Ovary (tissue), 7 donors: ENCODE measurements at regions not wholly inside any gene's neighbourhood (a gene's known extent, or its start where the extent isn't known, plus 50 kb on each side); places are given as distances from the start of the nearest gene placed in this dataset.

ENCODE experiments used
- DNase-seq, 5 donors: peaks; one replicate each; pipeline ENCODE4 v3.0.0-alpha.2; 2019 to 2020
- H3K27ac ChIP-seq, 2 donors: fragments of 200-600 bp; one replicate each; pipeline versions ENCODE4 v1.5.1 to v1.8.0; 2019 to 2022
- H3K27me3 ChIP-seq: fragments of 200-600 bp; one replicate; pipeline ENCODE4 v1.8.0; 2022
- H3K36me3 ChIP-seq: fragments of 200-600 bp; sonication (generic); one replicate; pipeline ENCODE4 v1.5.1; 2019
- H3K4me1 ChIP-seq: one replicate; pipeline ENCODE4 v1.8.1; 2013; ENCODE audit warnings: mild to moderate bottlenecking, moderate library complexity; ENCODE audit not compliant: insufficient read depth
- H3K4me3 ChIP-seq: fragments of 200-600 bp; sonication (generic); one replicate; pipeline ENCODE4 v1.5.1; 2017
- H3K9me3 ChIP-seq, 2 donors: fragments of 200-600 bp in 1 of 2; sonication (generic) in 1 of 2; one replicate each; pipeline versions ENCODE4 v1.5.1 to v1.8.1; 2013 to 2019; ENCODE audit warnings: mild to moderate bottlenecking in 1 of 2, moderate library complexity in 1 of 2
- CTCF ChIP-seq, 3 donors: fragments of 450-650 bp in 2 of 3; fragments of 200-600 bp in 1 of 3; IDR thresholded peaks; one replicate each; pipeline versions ENCODE4 v1.5.1 to v1.8.0; 2016 to 2022; ENCODE audit warnings: antibody characterized with exemption in 3 of 3, mild to moderate bottlenecking in 1 of 3
- EP300 ChIP-seq: sonication (generic); formaldehyde crosslinking; IDR thresholded peaks from one replicate; pipeline ENCODE4 v1.6.1; 2017; ENCODE audit warnings: antibody characterized with exemption
- POLR2A ChIP-seq: fragments of 450-650 bp; IDR thresholded peaks from one replicate; pipeline ENCODE4 v1.6.1; 2017; ENCODE audit warnings: antibody characterized with exemption, mild to moderate bottlenecking, moderate library complexity
- WGBS, 3 donors: extraction: QIAGEN DNeasy Blood & Tissue Kit in 1 of 3; methylation state at CpG; one replicate each; pipeline versions ENCODE4 v1.1.5 to v1.1.7; 2013 to 2017; 5-methylcytosine and 5-hydroxymethylcytosine counted together
- intact Hi-C, 4 donors: fragments of 100-400 bp; cut with DNase I; formaldehyde crosslinking; loops; one replicate each; pipeline versions ENCODE4 v1.11.0 to v1.15.1; 2022 to 2023
- donor health status: DM: no; HTN: no; CAD: no; lungs with moderate emphysema.
- donor health status: DM: no; HTN: no; CAD: no.
- donor health status: Bipolar disorder and iron deficiency.
- donor health status: DM: no; HTN: no; CAD: no.
- donor health status: DM: yes; HTN: yes; CAD: no.

GRCh38 chr4:147328189-147328588 lies 152.7 kb upstream of the EDNRA start:
- no peak overlapping the region for H3K4me3 ChIP-seq
- WGBS, 3 donors = 95 to 98% (median 96%) methylated on average over 2 of the region's 2 CpGs
- H3K27ac ChIP-seq = no peak overlapping the region
- no peak for DNase-seq
- H3K27me3 ChIP-seq = no peaks in the 10 kb centered on the region
- intact Hi-C loops = no loop called here
- TF ChIP-seq CTCF (IDR thresholded peaks at IDR 0.05) (no peak), POLR2A (no peak), EP300 (no peak)
- H3K9me3 ChIP-seq = no peaks in the 10 kb centered on the region
- no peaks in the 10 kb centered on the region for H3K4me1 ChIP-seq
- no peaks in the 10 kb centered on the region for H3K36me3 ChIP-seq

GRCh38 chr4:147328756-147329446 lies 152.0 kb upstream of the EDNRA start:
- DNase-seq = no peak
- intact Hi-C loops = no loop called here
- Histone ChIP-seq H3K27ac (no peak overlapping the region), H3K27me3 (no peaks in the 10 kb centered on the region), H3K9me3 (no peaks in the 10 kb centered on the region), H3K4me3 (no peak overlapping the region), H3K36me3 (no peaks in the 10 kb centered on the region), H3K4me1 (no peaks in the 10 kb centered on the region)
- WGBS, 3 donors = 77 to 85% (median 82%) methylated on average over 8 of the region's 8 CpGs
- TF ChIP-seq POLR2A (no peak), CTCF (IDR thresholded peaks at IDR 0.05) (no peak), EP300 (no peak)

GRCh38 chr4:147332091-147332490 lies 148.8 kb upstream of the EDNRA start:
- 76 to 94% (median 91%) methylated on average over 1 of the region's 1 CpG for WGBS, 3 donors
- Histone ChIP-seq H3K27ac (no peak overlapping the region), H3K4me3 (no peak overlapping the region), H3K36me3 (no peaks in the 10 kb centered on the region), H3K4me1 (no peaks in the 10 kb centered on the region), H3K27me3 (no peaks in the 10 kb centered on the region), H3K9me3 (no peaks in the 10 kb centered on the region)
- DNase-seq = no peak
- intact Hi-C loops = no loop called here
- TF ChIP-seq POLR2A (no peak), CTCF (IDR thresholded peaks at IDR 0.05) (no peak), EP300 (no peak)

DNA sequence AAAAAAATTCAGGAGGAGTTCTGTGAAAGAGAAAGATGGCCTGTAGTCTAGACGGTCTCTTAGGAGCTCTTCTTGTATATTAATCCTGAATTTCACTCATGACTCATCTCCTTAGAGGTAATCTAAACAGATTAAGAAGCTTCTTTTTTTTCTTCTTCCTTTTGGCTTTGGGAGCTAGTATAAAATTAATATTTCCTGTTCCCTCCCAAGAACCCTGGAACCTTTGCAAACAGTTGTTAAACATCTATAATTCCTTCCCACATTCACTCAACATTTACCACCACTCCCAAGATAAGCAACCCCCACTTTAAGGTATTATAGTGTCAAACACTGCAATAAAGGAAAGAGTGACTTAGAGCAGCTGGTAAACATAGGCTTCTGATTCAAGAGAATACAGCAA lies 146.4 kb upstream of the EDNRA start:
- WGBS, 3 donors = 13 to 23% (median 17%) methylated on average over 1 of the region's 1 CpG
- Histone ChIP-seq H3K4me3 (no peak overlapping the region), H3K27ac (no peak overlapping the region), H3K36me3 (no peaks in the 10 kb centered on the region), H3K4me1 (no peaks in the 10 kb centered on the region), H3K9me3 (no peaks in the 10 kb centered on the region), H3K27me3 (no peaks in the 10 kb centered on the region)
- no peak for DNase-seq
- intact Hi-C loops = no loop called here
- no peak for TF ChIP-seq POLR2A
- no peak for TF ChIP-seq EP300
- no peak for TF ChIP-seq CTCF (IDR thresholded peaks at IDR 0.05)
